SK-N-SH (cell line): ENCODE measurements at regions not wholly inside any gene's neighbourhood (a gene's known extent, or its start where the extent isn't known, plus 50 kb on each side); places are given as distances from the start of the nearest gene placed in this dataset.

Experiments
- CTCF ChIA-PET: fragments of 300-600, 350-600 bp; formaldehyde crosslinking; extraction: SDS; loops from one replicate; lab custom pipeline; 2021; lab: Yijun Ruan, JAX
- POLR2A ChIA-PET: fragments of 350-600 bp; sonication (Branson Sonifier 250); formaldehyde crosslinking; extraction: SDS; loops from one replicate; lab custom pipeline; 2020; ENCODE audit warnings: antibody characterized with exemption, inconsistent platforms; lab: Yijun Ruan, JAX
- DNase-seq: peaks from one replicate; pipeline ENCODE4 v3.0.0; 2012
- H2AFZ ChIP-seq: fragments of 200-600 bp; sonication (generic); 2 replicates; pipeline ENCODE4 v1.8.1; 2016; ENCODE audit warnings: antibody characterized with exemption, mild to moderate bottlenecking, low read depth
- H3F3A ChIP-seq: fragments of 200-600 bp; sonication (generic); replicated peaks from 2 replicates; pipeline ENCODE3; 2016; ENCODE audit warnings: antibody characterized with exemption, mild to moderate bottlenecking; ENCODE audit not compliant: insufficient read depth
- H3K27ac ChIP-seq, 2 experiments: fragments of 200-500 bp in 1 of 2; fragments of 200-600 bp in 1 of 2; sonication (Bioruptor generic) in 1 of 2; sonication (generic), shearing (Covaris generic) in 1 of 2; 2 replicates each; pipeline versions ENCODE4 v1.5.1 to v1.6.1; 2014 to 2016; ENCODE audit warnings: low read depth in 2 of 2, inconsistent platforms in 1 of 2, low read length in 1 of 2, mild to moderate bottlenecking in 1 of 2, mixed read lengths in 1 of 2
- H3K27me3 ChIP-seq: fragments of 200-600 bp; sonication (generic), shearing (Covaris generic); 2 replicates; pipeline ENCODE4 v1.6.1; 2016; ENCODE audit warnings: mixed run types; ENCODE audit not compliant: insufficient read depth
- H3K36me3 ChIP-seq, 2 experiments: fragments of 200-500 bp in 1 of 2; fragments of 200-600 bp in 1 of 2; sonication (Bioruptor generic) in 1 of 2; sonication (generic) in 1 of 2; replicated peaks in 1 of 2; 2 replicates each; pipeline versions ENCODE3 to v1.5.1; 2014 to 2016; ENCODE audit warnings: low read length in 1 of 2, mild to moderate bottlenecking in 1 of 2; ENCODE audit not compliant: insufficient read depth in 2 of 2, control insufficient read depth in 1 of 2
- H3K4me1 ChIP-seq, 2 experiments: fragments of 200-500 bp in 1 of 2; fragments of 200-600 bp in 1 of 2; sonication (Bioruptor generic) in 1 of 2; sonication (generic), shearing (Covaris generic) in 1 of 2; 2 replicates each; pipeline versions ENCODE4 v1.5.1 to v1.6.1; 2014 to 2016; ENCODE audit warnings: low read depth in 1 of 2, low read length in 1 of 2, mixed run types in 1 of 2; ENCODE audit not compliant: insufficient read depth in 2 of 2, control insufficient read depth in 1 of 2
- H3K4me2 ChIP-seq: fragments of 200-600 bp; sonication (generic), shearing (Covaris generic); 2 replicates; pipeline ENCODE4 v1.6.1; 2017; ENCODE audit warnings: mixed run types
- H3K4me3 ChIP-seq, 2 experiments: fragments of 200-500 bp in 1 of 2; fragments of 200-600 bp in 1 of 2; sonication (Bioruptor generic) in 1 of 2; sonication (generic), shearing (Covaris generic) in 1 of 2; 2 replicates each; pipeline versions ENCODE4 v1.5.1 to v1.8.1; 2014 to 2016; ENCODE audit warnings: low read depth in 2 of 2, inconsistent platforms in 1 of 2, low read length in 1 of 2, mild to moderate bottlenecking in 1 of 2, mixed read lengths in 1 of 2, moderate library complexity in 1 of 2
- H3K79me2 ChIP-seq: fragments of 200-600 bp; sonication (generic); 2 replicates; pipeline ENCODE4 v1.8.1; 2017; ENCODE audit warnings: mild to moderate bottlenecking; ENCODE audit not compliant: insufficient read depth
- H3K9ac ChIP-seq: fragments of 200-600 bp; sonication (generic); 2 replicates; pipeline ENCODE4 v1.6.1; 2017; ENCODE audit warnings: mixed run types
- H3K9me2 ChIP-seq: fragments of 200-600 bp; sonication (generic); 2 replicates; pipeline ENCODE4 v1.6.1; 2017; ENCODE audit warnings: mixed run types
- H3K9me3 ChIP-seq: fragments of 200-600 bp; sonication (generic); 2 replicates; pipeline ENCODE4 v1.6.1; 2017; ENCODE audit warnings: mixed run types, mild to moderate bottlenecking, moderate library complexity
- H4K20me1 ChIP-seq: fragments of 200-600 bp; sonication (generic); 2 replicates; pipeline ENCODE4 v1.6.1; 2017; ENCODE audit warnings: mild to moderate bottlenecking, mixed run types; ENCODE audit not compliant: insufficient read depth
- CHD2 ChIP-seq: fragments of 150-350 bp; IDR thresholded peaks from 2 replicates; pipeline ENCODE4 v1.6.1; 2018; ENCODE audit warnings: low read length; ENCODE audit not compliant: partially characterized antibody
- ELF1 ChIP-seq: IDR thresholded peaks from 2 replicates; pipeline ENCODE4 v1.4.0; 2012
- EP300 ChIP-seq, 2 experiments: IDR thresholded peaks; 2 replicates each; pipeline versions ENCODE4 v1.4.0 to v1.6.1; 2012; ENCODE audit warnings: borderline replicate concordance in 1 of 2, low read depth in 1 of 2, low read length in 1 of 2
- FOSL2 ChIP-seq: IDR thresholded peaks from 2 replicates; pipeline ENCODE4 v1.4.0; 2012; ENCODE audit warnings: low read depth, mild to moderate bottlenecking, moderate library complexity, borderline replicate concordance
- FOXJ3 ChIP-seq: sonication (generic); formaldehyde crosslinking; IDR thresholded peaks from 2 replicates; pipeline ENCODE4 v1.5.1; 2020; ENCODE audit warnings: mild to moderate bottlenecking, missing genetic modification reagents
- FOXM1 ChIP-seq: IDR thresholded peaks from 2 replicates; pipeline ENCODE4 v1.4.0; 2012; ENCODE audit warnings: low read depth, mild to moderate bottlenecking
- GABPA ChIP-seq: IDR thresholded peaks from 2 replicates; pipeline ENCODE4 v1.4.0; 2012; ENCODE audit warnings: low read depth, mild to moderate bottlenecking
- GATA2 ChIP-seq: sonication (generic); formaldehyde crosslinking; IDR thresholded peaks from 2 replicates; pipeline ENCODE4 v1.5.0; 2020; ENCODE audit warnings: mild to moderate bottlenecking, missing genetic modification reagents
- IRF3 ChIP-seq: fragments of 150-350 bp; IDR thresholded peaks from 2 replicates; pipeline ENCODE4 v1.6.1; 2016; ENCODE audit warnings: mild to moderate bottlenecking, low read depth, low read length
- JUND ChIP-seq: IDR thresholded peaks from 2 replicates; pipeline ENCODE4 v1.4.0; 2012
- MAX ChIP-seq: IDR thresholded peaks from 2 replicates; pipeline ENCODE4 v1.4.0; 2012; ENCODE audit warnings: low read depth
- MEF2A ChIP-seq: IDR thresholded peaks from 2 replicates; pipeline ENCODE4 v1.4.0; 2012; ENCODE audit warnings: low read depth, borderline replicate concordance
- MXI1 ChIP-seq: IDR thresholded peaks from 2 replicates; pipeline ENCODE4 v1.6.1; 2012; ENCODE audit warnings: mild to moderate bottlenecking, low read depth, low read length, improper control_type of control experiment
- POLR2AphosphoS5 ChIP-seq: IDR thresholded peaks from 2 replicates; pipeline ENCODE4 v1.6.1; 2012; ENCODE audit warnings: low read depth, low read length
- RAD21 ChIP-seq: IDR thresholded peaks from 2 replicates; pipeline ENCODE4 v1.6.1; 2012; ENCODE audit warnings: mild to moderate bottlenecking, low read length
- RCOR1 ChIP-seq: fragments of 150-350 bp; IDR thresholded peaks from 2 replicates; pipeline ENCODE4 v1.6.1; 2017; ENCODE audit warnings: antibody characterized with exemption, low read length
- SIN3A ChIP-seq: IDR thresholded peaks from 2 replicates; pipeline ENCODE4 v1.6.1; 2012; ENCODE audit warnings: low read depth, mild to moderate bottlenecking, low read length, moderate library complexity, borderline replicate concordance
- SMC3 ChIP-seq: IDR thresholded peaks from 2 replicates; pipeline ENCODE4 v1.6.1; 2012; ENCODE audit warnings: low read depth, low read length, improper control_type of control experiment
- TAF1 ChIP-seq: IDR thresholded peaks from 2 replicates; pipeline ENCODE4 v1.6.1; 2012; ENCODE audit warnings: low read depth, mild to moderate bottlenecking, low read length, moderate library complexity, borderline replicate concordance
- TEAD4 ChIP-seq: IDR thresholded peaks from 2 replicates; pipeline ENCODE4 v1.4.0; 2012; ENCODE audit warnings: mild to moderate bottlenecking, borderline replicate concordance; ENCODE audit not compliant: insufficient read depth
- USF2 ChIP-seq: fragments of 150-350 bp; IDR thresholded peaks from 2 replicates; pipeline ENCODE4 v1.6.1; 2017; ENCODE audit warnings: antibody characterized with exemption, low read length, low read depth, borderline replicate concordance
- YY1 ChIP-seq: IDR thresholded peaks from 2 replicates; pipeline ENCODE4 v1.4.0; 2012; ENCODE audit warnings: low read depth, mild to moderate bottlenecking
- ZBTB33 ChIP-seq: IDR thresholded peaks from 2 replicates; pipeline ENCODE4 v1.4.0; 2012; ENCODE audit warnings: low read depth, borderline replicate concordance
- WGBS: methylation state at CpG from one replicate; pipeline ENCODE4 v1.1.6; 2017; ENCODE audit warnings: low lambda C conversion rate; 5-methylcytosine and 5-hydroxymethylcytosine counted together

GRCh38 chr1:73789965-73790364 lies 408.0 kb downstream of the LRRIQ3 start:
- H3K27ac ChIP-seq: no peak overlapping the region
- H3K9me2 ChIP-seq: no peaks in the 10 kb centered on the region
- H3F3A ChIP-seq: no peaks in the 10 kb centered on the region
- H3K9me3 ChIP-seq: no peaks in the 10 kb centered on the region
- no peaks in the 10 kb centered on the region for H4K20me1 ChIP-seq
- ChIA-PET POLR2A (no interaction called here), CTCF (no interaction called here)
- no peak for DNase-seq
- no peak overlapping the region for H3K9ac ChIP-seq
- TF ChIP-seq FOXM1 (no peak), ELF1 (no peak), YY1 (no peak), TEAD4 (no peak), SMC3 (no peak), ZBTB33 (no peak), IRF3 (no peak), JUND (no peak), POLR2AphosphoS5 (no peak), EP300 (IDR thresholded peaks at IDR 0.05; ENCODE audit: borderline replicate concordance in 1 of 2, low read depth in 1 of 2, low read length in 1 of 2) (no peak), GABPA (no peak), USF2 (no peak), GATA2 (no peak), RCOR1 (no peak)
- H3K4me2 ChIP-seq: no peak overlapping the region
- H3K36me3 ChIP-seq: no peaks in the 10 kb centered on the region
- H3K4me1 ChIP-seq: peaks cover 0 to 7% of the 10 kb centered on the region in 2 experiments; a peak in 1 of 4 replicates
- no peak overlapping the region for H3K4me3 ChIP-seq
- no peaks in the 10 kb centered on the region for H3K79me2 ChIP-seq
- no peaks in the 10 kb centered on the region for H3K27me3 ChIP-seq
- H2AFZ ChIP-seq: no peak overlapping the region

- ChIA-PET POLR2A (no interaction called here), CTCF (interaction anchor here (0.9 kb wide), 1 partner anchor 215 kb away, joined by 4 read pairs; no protein-coding TSS in a partner anchor)
- Histone ChIP-seq H3K9me2 (no peaks in the 10 kb centered on the region), H3K9me3 (no peaks in the 10 kb centered on the region; the same call in 1 of the 2 replicates), H4K20me1 (no peaks in the 10 kb centered on the region), H3K36me3 (no peaks in the 10 kb centered on the region), H3K4me1 (no peaks in the 10 kb centered on the region), H3K27ac (no peak overlapping the region), H3K9ac (no peak overlapping the region), H2AFZ (no peak overlapping the region), H3K4me2 (no peak overlapping the region), H3K79me2 (no peaks in the 10 kb centered on the region), H3F3A (no peaks in the 10 kb centered on the region), H3K27me3 (no peaks in the 10 kb centered on the region), H3K4me3 (no peak overlapping the region)
- no peak for TF ChIP-seq YY1
- no peak for TF ChIP-seq FOXJ3
- TF ChIP-seq RAD21: no peak
- no peak for TF ChIP-seq EP300 (IDR thresholded peaks at IDR 0.05; ENCODE audit: borderline replicate concordance in 1 of 2, low read depth in 1 of 2, low read length in 1 of 2)
- no peak for TF ChIP-seq SMC3
- TF ChIP-seq TAF1: no peak
- no peak for TF ChIP-seq CHD2
- no peak for TF ChIP-seq RCOR1
- TF ChIP-seq MXI1: no peak
- TF ChIP-seq SIN3A: no peak
- no peak for TF ChIP-seq MAX
- no peak for TF ChIP-seq MEF2A
- TF ChIP-seq FOSL2: no peak
- no peak for TF ChIP-seq USF2
- DNase-seq: no peak
- WGBS: 35% methylated on average over 2 of the region's 2 CpGs
Observed at GRCh38 chr1:73784026-73784425, 413.9 kb downstream of the LRRIQ3 start.
